GM12891 (cell line): ENCODE measurements at regions not wholly inside any gene's neighbourhood (a gene's known extent, or its start where the extent isn't known, plus 50 kb on each side); places are given as distances from the start of the nearest gene placed in this dataset.
"Not testable (repeated sequence)": the region's sequence is repeated elsewhere in the genome, so short reads cannot be mapped to it uniquely, and the experiment has no call there.

Source experiments
- POLR2A ChIP-seq: IDR thresholded peaks from 2 replicates; pipeline ENCODE4 v1.6.1; 2011; ENCODE audit warnings: low read depth, low read length, control low read depth
- POLR2AphosphoS5 ChIP-seq: IDR thresholded peaks from 2 replicates; pipeline ENCODE4 v1.6.1; 2011; ENCODE audit warnings: low read depth, low read length, control low read depth
- TAF1 ChIP-seq: IDR thresholded peaks from 2 replicates; pipeline ENCODE4 v1.6.1; 2011; ENCODE audit warnings: low read depth, low read length, control low read depth

DNA sequence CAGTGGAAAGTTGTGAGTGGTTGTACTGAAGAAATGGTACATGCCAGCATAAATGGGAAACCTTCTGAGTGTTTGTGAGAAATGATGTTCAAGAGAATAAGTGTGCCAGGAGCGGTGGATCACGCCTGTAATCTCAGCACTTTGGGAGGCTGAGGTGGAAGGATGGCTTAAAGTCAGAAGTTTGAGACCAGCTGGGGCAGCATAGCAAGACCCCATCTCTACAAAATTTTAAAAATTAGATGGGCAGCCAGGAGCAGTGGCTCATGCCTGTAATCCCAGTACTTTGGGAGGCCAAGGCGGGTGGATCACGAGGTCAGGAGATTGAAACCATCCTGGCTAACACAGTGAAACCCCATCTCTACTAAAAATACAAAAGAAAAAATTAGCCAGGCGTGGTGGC lies 63.5 kb upstream of the TNRC6A start:
- not testable (repeated sequence) for TF ChIP-seq POLR2A, POLR2AphosphoS5, TAF1
